ENCODE measurements at regions not wholly inside any gene's neighbourhood (a gene's known extent, or its start where the extent isn't known, plus 50 kb on each side); places are given as distances from the start of the nearest gene placed in this dataset.

DNA sequence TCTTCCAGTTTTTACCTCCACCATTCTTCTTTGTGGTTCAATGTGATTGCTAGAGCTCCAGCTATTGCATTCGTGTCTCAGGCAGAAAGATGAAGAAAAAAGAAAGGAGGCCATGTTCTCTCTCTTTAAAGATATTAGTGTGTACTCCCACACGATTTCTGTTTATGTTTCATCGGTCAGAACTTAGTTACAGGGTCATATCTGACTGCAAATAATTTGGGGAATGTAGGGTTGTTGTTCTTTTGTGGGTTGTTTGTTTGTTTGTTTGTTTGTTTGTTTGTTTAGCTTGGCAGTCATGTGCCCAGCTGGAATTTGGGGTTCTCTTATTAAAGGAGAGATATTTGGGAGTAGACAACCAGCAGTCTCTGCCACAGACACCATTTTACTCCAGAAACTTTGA is 53.6 kb upstream of the PIK3CG start:
- Histone ChIP-seq H3K36me3 (ENCODE audit: low read depth) (no peaks in the 10 kb centered on the region), H3K27me3 (ENCODE audit: insufficient read depth, poor library complexity, severe bottlenecking) (no peaks in the 10 kb centered on the region), H3K4me3 (ENCODE audit: severe bottlenecking) (no peak overlapping the region), H3K9me3 (ENCODE audit: severe bottlenecking) (no peaks in the 10 kb centered on the region), H3K4me1 (ENCODE audit: insufficient read depth, poor library complexity, severe bottlenecking) (no peaks in the 10 kb centered on the region), H3K27ac (ENCODE audit: poor library complexity, severe bottlenecking) (no peak overlapping the region)
- TF ChIP-seq, protein P1, sequence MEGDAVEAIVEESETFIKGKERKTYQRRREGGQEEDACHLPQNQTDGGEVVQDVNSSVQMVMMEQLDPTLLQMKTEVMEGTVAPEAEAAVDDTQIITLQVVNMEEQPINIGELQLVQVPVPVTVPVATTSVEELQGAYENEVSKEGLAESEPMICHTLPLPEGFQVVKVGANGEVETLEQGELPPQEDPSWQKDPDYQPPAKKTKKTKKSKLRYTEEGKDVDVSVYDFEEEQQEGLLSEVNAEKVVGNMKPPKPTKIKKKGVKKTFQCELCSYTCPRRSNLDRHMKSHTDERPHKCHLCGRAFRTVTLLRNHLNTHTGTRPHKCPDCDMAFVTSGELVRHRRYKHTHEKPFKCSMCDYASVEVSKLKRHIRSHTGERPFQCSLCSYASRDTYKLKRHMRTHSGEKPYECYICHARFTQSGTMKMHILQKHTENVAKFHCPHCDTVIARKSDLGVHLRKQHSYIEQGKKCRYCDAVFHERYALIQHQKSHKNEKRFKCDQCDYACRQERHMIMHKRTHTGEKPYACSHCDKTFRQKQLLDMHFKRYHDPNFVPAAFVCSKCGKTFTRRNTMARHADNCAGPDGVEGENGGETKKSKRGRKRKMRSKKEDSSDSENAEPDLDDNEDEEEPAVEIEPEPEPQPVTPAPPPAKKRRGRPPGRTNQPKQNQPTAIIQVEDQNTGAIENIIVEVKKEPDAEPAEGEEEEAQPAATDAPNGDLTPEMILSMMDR (IDR thresholded peaks at IDR 0.05; ENCODE audit: poor library complexity, severe bottlenecking) = no peak
- ATAC-seq (ENCODE audit: low read depth) (no peak), DNase-seq (ENCODE audit: low spot score) (no peak)

DNA sequence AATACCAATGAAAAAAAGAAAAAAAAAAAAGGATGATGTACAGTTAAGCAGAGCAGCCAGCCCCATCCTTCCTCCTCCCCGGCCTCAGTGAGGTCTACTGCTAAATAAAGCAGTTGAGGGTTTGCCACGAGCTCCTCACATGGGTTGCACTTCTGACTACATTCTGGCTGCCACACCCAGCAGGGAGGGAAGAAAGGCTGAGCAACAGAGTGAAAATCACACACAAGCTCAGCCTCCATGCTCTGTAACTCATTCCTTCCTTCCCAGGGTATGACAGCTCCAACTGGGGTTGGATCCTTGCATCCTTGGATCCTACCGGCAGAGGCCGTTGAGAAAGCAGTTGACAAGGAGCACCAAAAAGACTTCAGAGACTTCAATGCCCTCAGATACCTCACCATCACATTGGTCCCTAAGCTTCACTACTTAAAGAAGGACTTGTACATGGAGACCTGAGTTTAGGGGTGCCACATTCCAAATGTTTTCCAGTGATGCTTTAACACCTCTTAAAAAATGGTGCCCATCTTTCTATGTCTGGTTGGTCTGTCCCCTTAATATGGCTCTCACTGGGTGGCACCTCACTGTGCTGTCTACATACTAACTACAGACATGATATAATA is 52.9 kb upstream of the PIK3CG start:
- no peak for DNase-seq (ENCODE audit: low spot score)
- no peaks in the 10 kb centered on the region for H3K9me3 ChIP-seq (ENCODE audit: severe bottlenecking)
- ATAC-seq (ENCODE audit: low read depth) = no peak
- H3K27ac ChIP-seq (ENCODE audit: poor library complexity, severe bottlenecking) = no peak overlapping the region
- H3K4me3 ChIP-seq (ENCODE audit: severe bottlenecking) = no peak overlapping the region
- TF ChIP-seq, protein P1 (IDR thresholded peaks at IDR 0.05; ENCODE audit: poor library complexity, severe bottlenecking) = no peak
- no peaks in the 10 kb centered on the region for H3K27me3 ChIP-seq (ENCODE audit: insufficient read depth, poor library complexity, severe bottlenecking)
- H3K36me3 ChIP-seq (ENCODE audit: low read depth) = no peaks in the 10 kb centered on the region
- no peaks in the 10 kb centered on the region for H3K4me1 ChIP-seq (ENCODE audit: insufficient read depth, poor library complexity, severe bottlenecking)

DNA sequence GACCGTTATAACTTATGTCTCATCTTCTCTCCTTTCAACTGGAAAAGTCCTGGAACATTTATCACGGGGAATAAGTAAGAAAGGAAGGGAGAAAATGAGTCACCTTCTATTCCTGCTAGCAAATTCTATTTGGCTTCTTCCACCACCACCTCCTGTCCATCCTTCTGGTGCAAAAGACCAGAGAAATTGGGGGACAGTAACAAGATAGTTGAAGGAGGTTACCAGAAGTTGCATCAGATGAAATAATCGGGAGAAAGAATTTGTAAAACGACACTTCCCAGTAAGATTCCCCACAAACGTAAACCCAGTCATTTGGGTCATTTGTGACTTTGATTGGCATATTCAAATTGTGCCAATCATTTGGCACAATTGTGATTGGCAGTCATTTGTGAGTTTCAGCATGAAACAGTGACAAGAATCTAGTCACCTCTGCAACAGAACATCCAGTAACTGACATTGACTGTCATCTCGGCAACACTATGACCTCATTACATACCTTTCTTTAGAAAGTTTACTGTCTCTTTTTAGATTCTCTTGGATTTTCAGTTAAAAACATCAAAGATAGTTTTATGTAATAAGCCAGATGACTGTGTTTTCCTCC is 51.3 kb upstream of the PIK3CG start:
- H3K4me3 ChIP-seq (ENCODE audit: severe bottlenecking) = no peak overlapping the region
- no peak overlapping the region for H3K27ac ChIP-seq (ENCODE audit: poor library complexity, severe bottlenecking)
- no peak for DNase-seq (ENCODE audit: low spot score)
- no peak for ATAC-seq (ENCODE audit: low read depth)
- H3K27me3 ChIP-seq (ENCODE audit: insufficient read depth, poor library complexity, severe bottlenecking) = no peaks in the 10 kb centered on the region
- no peaks in the 10 kb centered on the region for H3K9me3 ChIP-seq (ENCODE audit: severe bottlenecking)
- TF ChIP-seq, protein P1 (IDR thresholded peaks at IDR 0.05; ENCODE audit: poor library complexity, severe bottlenecking) = no peak
- H3K36me3 ChIP-seq (ENCODE audit: low read depth) = no peaks in the 10 kb centered on the region
- no peaks in the 10 kb centered on the region for H3K4me1 ChIP-seq (ENCODE audit: insufficient read depth, poor library complexity, severe bottlenecking)

DNA sequence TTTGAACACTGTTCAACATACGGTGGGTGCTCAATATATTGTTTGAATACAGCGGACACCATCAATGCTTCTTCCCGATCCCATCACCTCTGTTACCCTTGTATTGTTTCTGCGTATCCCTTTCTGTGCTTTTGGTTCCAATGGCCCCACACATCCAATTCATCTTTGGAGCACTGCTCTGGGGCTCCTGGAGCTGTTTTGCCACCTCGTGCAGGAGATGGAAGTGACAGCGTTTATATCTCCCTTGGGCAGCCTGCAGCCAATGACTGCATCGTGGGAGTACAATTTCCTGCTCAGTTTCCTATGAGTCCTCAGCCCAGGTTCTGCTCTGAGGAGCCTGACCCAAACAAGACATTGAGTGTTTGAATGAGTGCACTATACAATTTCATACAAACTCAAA is 50.2 kb upstream of the PIK3CG start:
- TF ChIP-seq, protein P1 (IDR thresholded peaks at IDR 0.05; ENCODE audit: poor library complexity, severe bottlenecking) = no peak
- no peaks in the 10 kb centered on the region for H3K27me3 ChIP-seq (ENCODE audit: insufficient read depth, poor library complexity, severe bottlenecking)
- DNase-seq (ENCODE audit: low spot score) = no peak
- no peaks in the 10 kb centered on the region for H3K4me1 ChIP-seq (ENCODE audit: insufficient read depth, poor library complexity, severe bottlenecking)
- ATAC-seq (ENCODE audit: low read depth) = no peak
- no peaks in the 10 kb centered on the region for H3K9me3 ChIP-seq (ENCODE audit: severe bottlenecking)
- H3K36me3 ChIP-seq (ENCODE audit: low read depth) = no peaks in the 10 kb centered on the region
- H3K27ac ChIP-seq (ENCODE audit: poor library complexity, severe bottlenecking) = no peak overlapping the region
- no peak overlapping the region for H3K4me3 ChIP-seq (ENCODE audit: severe bottlenecking)

All from RWPE2 (cell line).